ENCODE measurements at regions not wholly inside any gene's neighbourhood (a gene's known extent, or its start where the extent isn't known, plus 50 kb on each side); places are given as distances from the start of the nearest gene placed in this dataset.

DNA sequence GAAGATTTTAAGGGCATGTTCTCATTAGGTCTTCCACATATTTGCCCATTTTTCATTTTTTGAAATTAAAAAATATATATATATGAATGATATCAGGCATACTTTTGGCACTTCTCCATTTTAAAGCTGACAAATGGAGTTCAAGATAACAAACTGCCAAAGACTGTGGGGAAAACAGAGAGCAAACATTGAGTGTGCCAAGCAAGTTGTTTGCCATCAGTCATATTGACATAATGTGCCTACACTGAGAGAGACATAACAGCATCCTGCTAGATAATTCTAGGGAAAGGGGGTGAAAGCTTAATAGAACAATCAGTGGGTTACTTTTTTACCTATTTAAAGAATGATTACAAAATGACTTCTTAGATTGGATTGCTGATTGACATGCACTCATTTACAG, 529.4 kb upstream of the CXADR start:
- no peak for DNase-seq (ENCODE audit: low read depth)
- no peak overlapping the region for H3K4me3 ChIP-seq (ENCODE audit: low read depth, low read length)
- TF ChIP-seq, protein P1, sequence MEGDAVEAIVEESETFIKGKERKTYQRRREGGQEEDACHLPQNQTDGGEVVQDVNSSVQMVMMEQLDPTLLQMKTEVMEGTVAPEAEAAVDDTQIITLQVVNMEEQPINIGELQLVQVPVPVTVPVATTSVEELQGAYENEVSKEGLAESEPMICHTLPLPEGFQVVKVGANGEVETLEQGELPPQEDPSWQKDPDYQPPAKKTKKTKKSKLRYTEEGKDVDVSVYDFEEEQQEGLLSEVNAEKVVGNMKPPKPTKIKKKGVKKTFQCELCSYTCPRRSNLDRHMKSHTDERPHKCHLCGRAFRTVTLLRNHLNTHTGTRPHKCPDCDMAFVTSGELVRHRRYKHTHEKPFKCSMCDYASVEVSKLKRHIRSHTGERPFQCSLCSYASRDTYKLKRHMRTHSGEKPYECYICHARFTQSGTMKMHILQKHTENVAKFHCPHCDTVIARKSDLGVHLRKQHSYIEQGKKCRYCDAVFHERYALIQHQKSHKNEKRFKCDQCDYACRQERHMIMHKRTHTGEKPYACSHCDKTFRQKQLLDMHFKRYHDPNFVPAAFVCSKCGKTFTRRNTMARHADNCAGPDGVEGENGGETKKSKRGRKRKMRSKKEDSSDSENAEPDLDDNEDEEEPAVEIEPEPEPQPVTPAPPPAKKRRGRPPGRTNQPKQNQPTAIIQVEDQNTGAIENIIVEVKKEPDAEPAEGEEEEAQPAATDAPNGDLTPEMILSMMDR (IDR thresholded peaks at IDR 0.05; ENCODE audit: insufficient read depth, low read length) = no peak

DNA sequence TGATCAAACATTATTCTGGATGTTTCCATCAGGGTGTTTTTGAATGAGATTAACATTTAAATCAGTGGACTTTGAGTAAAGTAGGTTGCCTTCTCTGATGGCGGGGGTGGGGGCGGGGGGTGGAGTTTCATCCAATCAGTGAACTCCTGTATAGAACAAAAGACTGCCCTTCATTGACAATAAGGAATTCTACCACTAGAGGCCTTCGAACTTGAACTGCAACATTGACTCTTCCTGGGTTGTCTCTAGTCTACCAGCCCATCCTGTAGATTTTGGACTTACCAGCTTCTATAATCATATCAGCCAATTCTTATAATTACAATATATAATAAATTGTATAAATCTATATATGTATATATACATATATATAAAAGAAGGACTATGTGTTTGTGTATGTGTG, 520.4 kb upstream of the CXADR start:
- no peak for DNase-seq (ENCODE audit: low read depth)
- TF ChIP-seq, protein P1 (IDR thresholded peaks at IDR 0.05; ENCODE audit: insufficient read depth, low read length) = no peak
- no peak overlapping the region for H3K4me3 ChIP-seq (ENCODE audit: low read depth, low read length)

- H3K4me3 ChIP-seq (ENCODE audit: low read depth, low read length) = no peak overlapping the region
- no peak for DNase-seq (ENCODE audit: low read depth)
- TF ChIP-seq, protein P1 (IDR thresholded peaks at IDR 0.05; ENCODE audit: insufficient read depth, low read length) = no peak
Observed at GRCh38 chr21:16993416-16994038, 519.3 kb upstream of the CXADR start.

GRCh38 chr21:17002594-17003257, 510.1 kb upstream of the CXADR start:
- TF ChIP-seq, protein P1 (IDR thresholded peaks at IDR 0.05; ENCODE audit: insufficient read depth, low read length) = no peak
- H3K4me3 ChIP-seq (ENCODE audit: low read depth, low read length) = no peak overlapping the region
- DNase-seq (ENCODE audit: low read depth) = peak; percentile 7

GRCh38 chr21:17003258-17003615, 509.6 kb upstream of the CXADR start:
- peak; percentile 54 for DNase-seq (ENCODE audit: low read depth)
- TF ChIP-seq, protein P1 (IDR thresholded peaks at IDR 0.05; ENCODE audit: insufficient read depth, low read length) = no peak
- no peak overlapping the region for H3K4me3 ChIP-seq (ENCODE audit: low read depth, low read length)

GRCh38 chr21:17003763-17004373, 509.0 kb upstream of the CXADR start:
- TF ChIP-seq, protein P1 (IDR thresholded peaks at IDR 0.05; ENCODE audit: insufficient read depth, low read length) = no peak
- peak overlapping the region; percentile 23 for H3K4me3 ChIP-seq (ENCODE audit: low read depth, low read length)
- peak; percentile 24 for DNase-seq (ENCODE audit: low read depth)
